Keratinocyte (primary cell): ENCODE measurements at regions not wholly inside any gene's neighbourhood (a gene's known extent, or its start where the extent isn't known, plus 50 kb on each side); places are given as distances from the start of the nearest gene placed in this dataset.

Experiments used
- DNase-seq: peaks from one replicate; pipeline ENCODE4 v3.0.0-alpha.2; 2011; ENCODE audit warnings: low read depth, missing footprints, low spot score
- FAIRE-seq: peaks from 2 replicates; lab custom pipeline; 2011; peaks lifted over from hg19 to GRCh38; lab: Jason Lieb, UNC
- H2AFZ ChIP-seq: 2 replicates; pipeline ENCODE4 v1.6.0; 2012; ENCODE audit warnings: low read length, control low read depth, inconsistent platforms; ENCODE audit not compliant: control insufficient read depth
- H3K27ac ChIP-seq: 2 replicates; pipeline ENCODE4 v1.5.1; 2011; ENCODE audit warnings: low read length; ENCODE audit not compliant: control insufficient read depth, insufficient read depth
- H3K27me3 ChIP-seq: 3 replicates; pipeline ENCODE4 v1.6.0; 2011; ENCODE audit warnings: low read length; ENCODE audit not compliant: control insufficient read depth, insufficient read depth; ENCODE audit errors: extremely low read depth
- H3K36me3 ChIP-seq, 2 experiments: 2 replicates in 1 of 2; 3 replicates in 1 of 2; pipeline ENCODE4 v1.5.1; 2011; ENCODE audit warnings: low read length in 2 of 2, mild to moderate bottlenecking in 1 of 2; ENCODE audit not compliant: control insufficient read depth in 2 of 2, insufficient read depth in 2 of 2; ENCODE audit errors: extremely low read depth in 1 of 2
- H3K4me1 ChIP-seq: 3 replicates; pipeline ENCODE4 v1.5.1; 2011; ENCODE audit warnings: low read length; ENCODE audit not compliant: control insufficient read depth, insufficient read depth; ENCODE audit errors: extremely low read depth
- H3K4me2 ChIP-seq: 3 replicates; pipeline ENCODE4 v1.6.0; 2011; ENCODE audit warnings: low read depth, low read length; ENCODE audit not compliant: control insufficient read depth, insufficient read depth; ENCODE audit errors: extremely low read depth
- H3K4me3 ChIP-seq, 3 experiments: fragments of 200-600 bp in 1 of 3; sonication (generic) in 1 of 3; 2 replicates in 2 of 3; 3 replicates in 1 of 3; pipeline ENCODE4 v1.5.1; 2011 to 2016; ENCODE audit warnings: low read length in 3 of 3, mild to moderate bottlenecking in 3 of 3, control low read depth in 2 of 3, inconsistent platforms in 1 of 3, low read depth in 1 of 3, mixed read lengths in 1 of 3, mixed run types in 1 of 3, moderate library complexity in 1 of 3; ENCODE audit not compliant: control insufficient read depth in 2 of 3, insufficient read depth in 2 of 3; ENCODE audit errors: extremely low read depth in 1 of 3
- H3K79me2 ChIP-seq: 2 replicates; pipeline ENCODE4 v1.6.0; 2012; ENCODE audit warnings: low read length; ENCODE audit not compliant: control insufficient read depth, insufficient read depth
- H3K9ac ChIP-seq: 3 replicates; pipeline ENCODE4 v1.6.0; 2011; ENCODE audit warnings: low read length; ENCODE audit not compliant: control insufficient read depth, insufficient read depth; ENCODE audit errors: extremely low read depth
- H3K9me1 ChIP-seq: 3 replicates; pipeline ENCODE4 v1.6.0; 2011; ENCODE audit warnings: low read length; ENCODE audit not compliant: control insufficient read depth, insufficient read depth; ENCODE audit errors: extremely low read depth
- H3K9me3 ChIP-seq: 2 replicates; pipeline ENCODE4 v1.5.1; 2012; ENCODE audit warnings: low read depth, low read length; ENCODE audit not compliant: control insufficient read depth
- H4K20me1 ChIP-seq: 3 replicates; pipeline ENCODE4 v1.6.0; 2011; ENCODE audit warnings: low read length; ENCODE audit not compliant: control insufficient read depth, insufficient read depth; ENCODE audit errors: extremely low read depth
- EZH2 ChIP-seq: IDR thresholded peaks from one replicate; pipeline ENCODE4 v1.6.1; 2012; ENCODE audit warnings: inconsistent platforms, mild to moderate bottlenecking, low read length, moderate library complexity
- dilution Hi-C: fragments of 300-500 bp; cut with MboI; formaldehyde crosslinking; loops from one replicate; pipeline ENCODE4 v1.7.0; 2020; ENCODE audit warnings: low sequenced_read_pairs; ENCODE audit not compliant: extremely low pct_ligation_motif_present
- TF ChIP-seq, protein P1 (sequence below), 3 experiments: IDR thresholded peaks in 1 of 3; conservative IDR thresholded peaks in 1 of 3; optimal IDR thresholded peaks in 1 of 3; 2 replicates in 2 of 3; 3 replicates in 1 of 3; pipeline versions ENCODE3 to v1.5.1; 2011; ENCODE audit warnings: low read length in 3 of 3, mild to moderate bottlenecking in 3 of 3, moderate library complexity in 2 of 3, control low read depth in 1 of 3, inconsistent platforms in 1 of 3; ENCODE audit not compliant: insufficient read depth in 2 of 3; ENCODE audit errors: extremely low read depth in 1 of 3

DNA sequence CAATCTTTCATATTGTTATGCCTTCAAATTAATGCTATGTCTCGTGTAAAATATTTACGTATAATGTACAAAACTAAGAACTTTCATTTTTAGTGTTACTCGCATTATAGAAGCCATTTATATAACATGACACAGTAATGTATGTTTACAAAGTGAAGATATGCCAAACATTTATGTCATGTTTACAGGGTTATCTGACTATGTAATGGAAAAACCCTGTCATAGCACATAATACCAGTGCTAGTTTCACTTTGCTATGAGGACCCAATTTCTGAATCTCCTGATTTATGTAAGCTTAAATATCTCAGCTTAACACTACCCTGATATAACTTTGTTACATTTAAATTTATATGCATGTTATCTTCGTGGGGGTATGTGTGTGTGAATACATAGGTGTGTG, 233.1 kb downstream of the FAT4 start:
- H3K9me3 ChIP-seq = no peaks in the 10 kb centered on the region
- no peaks in the 10 kb centered on the region for H3K79me2 ChIP-seq
- FAIRE-seq = no peak
- no peak overlapping the region for H3K9ac ChIP-seq
- dilution Hi-C loops = no loop called here
- DNase-seq = no peak
- H3K9me1 ChIP-seq = no peaks in the 10 kb centered on the region
- H3K4me3 ChIP-seq = no peak overlapping the region
- H4K20me1 ChIP-seq = no peaks in the 10 kb centered on the region
- H3K4me1 ChIP-seq = no peaks in the 10 kb centered on the region
- no peak overlapping the region for H3K4me2 ChIP-seq
- no peak for TF ChIP-seq EZH2
- H3K36me3 ChIP-seq = no peaks in the 10 kb centered on the region
- no peaks in the 10 kb centered on the region for H3K27me3 ChIP-seq
- H2AFZ ChIP-seq = no peak overlapping the region
- no peak overlapping the region for H3K27ac ChIP-seq

DNA sequence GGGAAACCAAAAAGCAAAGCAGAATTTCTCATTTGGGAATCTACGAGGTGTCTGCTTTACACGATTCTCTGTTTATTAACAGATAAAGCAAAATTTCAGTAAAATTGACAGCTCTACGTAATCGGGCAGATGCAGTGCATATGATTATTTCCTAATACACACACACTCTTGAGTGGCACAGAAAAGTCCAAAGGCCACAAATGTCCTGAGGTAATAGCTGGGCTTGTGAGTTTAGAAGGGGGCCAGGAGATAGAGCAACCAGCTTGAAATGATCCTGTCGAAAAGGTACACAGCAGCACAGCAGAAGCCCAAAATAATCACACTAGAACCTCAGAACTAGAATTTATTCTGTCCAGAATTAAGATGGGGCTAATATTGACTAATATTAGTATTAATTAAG, 236.0 kb downstream of the FAT4 start:
- Histone ChIP-seq H2AFZ (no peak overlapping the region), H3K4me1 (no peaks in the 10 kb centered on the region), H3K4me2 (no peak overlapping the region), H3K27ac (no peak overlapping the region), H3K4me3 (no peak overlapping the region), H3K36me3 (no peaks in the 10 kb centered on the region), H3K79me2 (no peaks in the 10 kb centered on the region), H3K27me3 (no peaks in the 10 kb centered on the region), H4K20me1 (no peaks in the 10 kb centered on the region), H3K9me3 (no peaks in the 10 kb centered on the region), H3K9me1 (no peaks in the 10 kb centered on the region), H3K9ac (no peak overlapping the region)
- FAIRE-seq (no peak), DNase-seq (no peak)
- TF ChIP-seq, protein P1, sequence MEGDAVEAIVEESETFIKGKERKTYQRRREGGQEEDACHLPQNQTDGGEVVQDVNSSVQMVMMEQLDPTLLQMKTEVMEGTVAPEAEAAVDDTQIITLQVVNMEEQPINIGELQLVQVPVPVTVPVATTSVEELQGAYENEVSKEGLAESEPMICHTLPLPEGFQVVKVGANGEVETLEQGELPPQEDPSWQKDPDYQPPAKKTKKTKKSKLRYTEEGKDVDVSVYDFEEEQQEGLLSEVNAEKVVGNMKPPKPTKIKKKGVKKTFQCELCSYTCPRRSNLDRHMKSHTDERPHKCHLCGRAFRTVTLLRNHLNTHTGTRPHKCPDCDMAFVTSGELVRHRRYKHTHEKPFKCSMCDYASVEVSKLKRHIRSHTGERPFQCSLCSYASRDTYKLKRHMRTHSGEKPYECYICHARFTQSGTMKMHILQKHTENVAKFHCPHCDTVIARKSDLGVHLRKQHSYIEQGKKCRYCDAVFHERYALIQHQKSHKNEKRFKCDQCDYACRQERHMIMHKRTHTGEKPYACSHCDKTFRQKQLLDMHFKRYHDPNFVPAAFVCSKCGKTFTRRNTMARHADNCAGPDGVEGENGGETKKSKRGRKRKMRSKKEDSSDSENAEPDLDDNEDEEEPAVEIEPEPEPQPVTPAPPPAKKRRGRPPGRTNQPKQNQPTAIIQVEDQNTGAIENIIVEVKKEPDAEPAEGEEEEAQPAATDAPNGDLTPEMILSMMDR (optimal IDR thresholded peaks at IDR 0.05 in 1 of 3, IDR thresholded peaks at IDR 0.05 in 1 of 3, conservative IDR thresholded peaks at IDR 0.05 in 1 of 3; ENCODE audit: extremely low read depth in 1 of 3, insufficient read depth in 2 of 3, low read length in 3 of 3) = no peak
- TF ChIP-seq EZH2 = no peak
- dilution Hi-C loops = no loop called here

DNA sequence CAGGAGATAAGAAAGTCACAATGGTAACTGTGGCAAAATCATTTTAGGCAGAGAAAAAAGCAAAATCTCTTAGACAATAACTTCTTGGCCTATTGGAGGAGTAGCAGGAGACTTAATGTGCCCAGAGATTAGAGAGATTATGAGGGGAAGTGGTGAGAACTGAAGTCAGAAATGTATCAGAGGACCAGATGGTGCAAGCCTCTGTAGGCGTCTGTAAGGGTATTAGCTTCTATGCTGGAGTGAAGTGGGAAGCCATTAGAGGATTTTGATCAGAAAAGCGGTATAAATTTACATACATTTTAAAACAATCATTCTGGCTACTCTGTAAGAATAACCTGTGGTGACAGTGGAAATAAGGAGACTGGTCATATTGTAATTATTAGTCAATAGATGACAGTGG, 236.7 kb downstream of the FAT4 start:
- H3K4me1 ChIP-seq = no peaks in the 10 kb centered on the region

More for the DNA sequence above, 236.7 kb downstream of the FAT4 start:
- no peaks in the 10 kb centered on the region for H3K9me1 ChIP-seq
- H3K36me3 ChIP-seq = no peaks in the 10 kb centered on the region
- no peaks in the 10 kb centered on the region for H3K79me2 ChIP-seq
- dilution Hi-C loops = no loop called here
- DNase-seq (no peak), FAIRE-seq (no peak)
- H4K20me1 ChIP-seq = no peaks in the 10 kb centered on the region
- H3K4me2 ChIP-seq = no peak overlapping the region
- no peak for TF ChIP-seq EZH2
- TF ChIP-seq, protein P1 (optimal IDR thresholded peaks at IDR 0.05 in 1 of 3, IDR thresholded peaks at IDR 0.05 in 1 of 3, conservative IDR thresholded peaks at IDR 0.05 in 1 of 3; ENCODE audit: extremely low read depth in 1 of 3, insufficient read depth in 2 of 3, low read length in 3 of 3) = no peak
- H3K27me3 ChIP-seq = no peaks in the 10 kb centered on the region
- H3K27ac ChIP-seq = no peak overlapping the region
- no peak overlapping the region for H3K9ac ChIP-seq
- H3K9me3 ChIP-seq = no peaks in the 10 kb centered on the region
- H3K4me3 ChIP-seq = no peak overlapping the region
- H2AFZ ChIP-seq = no peak overlapping the region
